ENCODE measurements at regions not wholly inside any gene's neighbourhood (a gene's known extent, or its start where the extent isn't known, plus 50 kb on each side); places are given as distances from the start of the nearest gene placed in this dataset.

GRCh38 chr1:96533820-96534219, 187.8 kb upstream of the PTBP2 start:
- no peaks in the 10 kb centered on the region for H3K9me2 ChIP-seq (ENCODE audit: insufficient read depth)
- H3K27ac ChIP-seq: no peak overlapping the region
- TF ChIP-seq CTCF (conservative IDR thresholded peaks at IDR 0.05) (no peak), EZH2 (IDR thresholded peaks at IDR 0.05; ENCODE audit: low read depth) (no peak)
- CTCF ChIA-PET: no interaction called here
- H3K4me3 ChIP-seq: no peak overlapping the region
- H3K4me1 ChIP-seq (replicated peaks; ENCODE audit: insufficient read depth): no peaks in the 10 kb centered on the region
- H3K4me2 ChIP-seq: no peak overlapping the region
- no peak overlapping the region for H2AFZ ChIP-seq
- no peaks in the 10 kb centered on the region for H3K36me3 ChIP-seq (ENCODE audit: low read depth)
- H3K9me3 ChIP-seq (ENCODE audit: insufficient read depth, low read depth): peaks cover under 1% of the 10 kb centered on the region; the same call in 1 of the 2 replicates
- H4K20me1 ChIP-seq (ENCODE audit: insufficient read depth): no peaks in the 10 kb centered on the region
- no TSS peak for BruUV-seq (replicated peaks)
- DNase-seq: no peak
- H3K27me3 ChIP-seq (ENCODE audit: insufficient read depth, low read depth): no peaks in the 10 kb centered on the region
- no peaks in the 10 kb centered on the region for H3K79me2 ChIP-seq (ENCODE audit: low read depth)
- POLR2A ChIA-PET (ENCODE audit: unreplicated experiment): interaction anchor here (0.6 kb wide), 1 partner anchor 808 kb away, joined by 3 read pairs; no protein-coding TSS in a partner anchor
- intact Hi-C loops (cut with micrococcal nuclease; ENCODE audit: unreplicated experiment): no loop called here
- H3F3A ChIP-seq (ENCODE audit: insufficient read depth, low read depth): no peaks in the 10 kb centered on the region

GRCh38 chr1:96536581-96536980, 185.0 kb upstream of the PTBP2 start:
- POLR2A ChIA-PET (ENCODE audit: unreplicated experiment): interaction anchor here (0.6 kb wide), 1 partner anchor 50 kb away, joined by 5 read pairs; no protein-coding TSS in a partner anchor
- Histone ChIP-seq H3K36me3 (ENCODE audit: low read depth) (no peaks in the 10 kb centered on the region), H3K9me2 (ENCODE audit: insufficient read depth) (no peaks in the 10 kb centered on the region), H3K9me3 (ENCODE audit: insufficient read depth, low read depth) (no peaks in the 10 kb centered on the region), H3K4me1 (replicated peaks; ENCODE audit: insufficient read depth) (no peaks in the 10 kb centered on the region), H2AFZ (no peak overlapping the region), H3K27me3 (ENCODE audit: insufficient read depth, low read depth) (no peaks in the 10 kb centered on the region), H3K27ac (no peak overlapping the region), H3K4me2 (no peak overlapping the region), H3K4me3 (no peak overlapping the region), H4K20me1 (ENCODE audit: insufficient read depth) (no peaks in the 10 kb centered on the region), H3F3A (ENCODE audit: insufficient read depth, low read depth) (no peaks in the 10 kb centered on the region), H3K79me2 (ENCODE audit: low read depth) (no peaks in the 10 kb centered on the region)
- intact Hi-C loops (cut with micrococcal nuclease; ENCODE audit: unreplicated experiment): no loop called here
- no peak for TF ChIP-seq CTCF (conservative IDR thresholded peaks at IDR 0.05)
- TF ChIP-seq EZH2 (IDR thresholded peaks at IDR 0.05; ENCODE audit: low read depth): no peak
- no TSS peak for BruUV-seq (replicated peaks)
- DNase-seq: no peak
- CTCF ChIA-PET: interaction anchor here (0.6 kb wide), 1 partner anchor 985 kb away, joined by 3 read pairs; no protein-coding TSS in a partner anchor

GRCh38 chr1:96538111-96538641, 183.4 kb upstream of the PTBP2 start:
- Histone ChIP-seq H3F3A (ENCODE audit: insufficient read depth, low read depth) (no peaks in the 10 kb centered on the region), H3K9me3 (ENCODE audit: insufficient read depth, low read depth) (no peaks in the 10 kb centered on the region), H3K9me2 (ENCODE audit: insufficient read depth) (no peaks in the 10 kb centered on the region), H3K27ac (no peak overlapping the region), H3K27me3 (ENCODE audit: insufficient read depth, low read depth) (no peaks in the 10 kb centered on the region), H3K36me3 (ENCODE audit: low read depth) (no peaks in the 10 kb centered on the region), H2AFZ (no peak overlapping the region), H4K20me1 (ENCODE audit: insufficient read depth) (no peaks in the 10 kb centered on the region), H3K4me2 (no peak overlapping the region), H3K4me1 (replicated peaks; ENCODE audit: insufficient read depth) (no peaks in the 10 kb centered on the region), H3K79me2 (ENCODE audit: low read depth) (no peaks in the 10 kb centered on the region), H3K4me3 (no peak overlapping the region)
- no peak for TF ChIP-seq EZH2 (IDR thresholded peaks at IDR 0.05; ENCODE audit: low read depth)
- no peak for TF ChIP-seq CTCF (conservative IDR thresholded peaks at IDR 0.05)
- ChIA-PET CTCF (interaction anchor here (0.5 kb wide), 1 partner anchor 253 kb away, joined by 3 read pairs; no protein-coding TSS in a partner anchor), POLR2A (ENCODE audit: unreplicated experiment) (no interaction called here)
- BruUV-seq (replicated peaks): no TSS peak
- intact Hi-C loops (cut with micrococcal nuclease; ENCODE audit: unreplicated experiment): no loop called here
- DNase-seq: no peak

Measured in PC-9 (cell line).